NCI-H1105 treated with DMSO at 0.1 percent for 48 hours (cell line): ENCODE measurements at regions not wholly inside any gene's neighbourhood (a gene's known extent, or its start where the extent isn't known, plus 50 kb on each side); places are given as distances from the start of the nearest gene placed in this dataset.

Experiments used
- DNase-seq: peaks from one replicate; lab custom pipeline; 2025; lab: John Stamatoyannopoulos, UW

- DNase-seq, result no peak
Observed at GRCh38 chr4:35063031-35063570, 1181.2 kb downstream of the ARAP2 start.

GRCh38 chr4:35066406-35066805 is 1177.9 kb downstream of the ARAP2 start:
- DNase-seq, result no peak

GRCh38 chr4:35080799-35081198 is 1163.5 kb downstream of the ARAP2 start:
- no peak for DNase-seq

GRCh38 chr4:35087218-35087617 is 1157.1 kb downstream of the ARAP2 start:
- DNase-seq, result peak; percentile 73

GRCh38 chr4:35100932-35101331 is 1143.4 kb downstream of the ARAP2 start:
- no peak for DNase-seq

- DNase-seq, result no peak
Observed at GRCh38 chr4:35102066-35102465, 1142.2 kb downstream of the ARAP2 start.

- DNase-seq, result peak; percentile 87
Observed at GRCh38 chr4:35105486-35105885, 1138.8 kb downstream of the ARAP2 start.

- DNase-seq, result no peak
Observed at GRCh38 chr4:35106091-35106734, 1138.1 kb downstream of the ARAP2 start.

- no peak for DNase-seq
Observed at GRCh38 chr4:35124106-35124505, 1120.2 kb downstream of the ARAP2 start.

GRCh38 chr4:35125995-35126712 is 1118.2 kb downstream of the ARAP2 start:
- DNase-seq, result peak; percentile 76

GRCh38 chr4:35138449-35138848 is 1105.9 kb downstream of the ARAP2 start:
- DNase-seq, result no peak

- no peak for DNase-seq
Observed at GRCh38 chr4:35147761-35148160, 1096.6 kb downstream of the ARAP2 start.

GRCh38 chr4:35151816-35152572 is 1092.3 kb downstream of the ARAP2 start:
- no peak for DNase-seq

- DNase-seq, result no peak
Observed at GRCh38 chr4:35163168-35163567, 1081.1 kb downstream of the ARAP2 start.

GRCh38 chr4:35164063-35164462 is 1080.3 kb downstream of the ARAP2 start:
- DNase-seq, result no peak

- no peak for DNase-seq
Observed at GRCh38 chr4:35166466-35166865, 1077.8 kb downstream of the ARAP2 start.

GRCh38 chr4:35167385-35167784 is 1076.9 kb downstream of the ARAP2 start:
- DNase-seq, result no peak

- no peak for DNase-seq
Observed at GRCh38 chr4:35175487-35175886, 1068.8 kb downstream of the ARAP2 start.

GRCh38 chr4:35175894-35176293 is 1068.4 kb downstream of the ARAP2 start:
- DNase-seq, result peak; percentile 13

- no peak for DNase-seq
Observed at GRCh38 chr4:35182451-35182850, 1061.9 kb downstream of the ARAP2 start.

- no peak for DNase-seq
Observed at GRCh38 chr4:35189988-35190613, 1054.2 kb downstream of the ARAP2 start.

GRCh38 chr4:35201403-35201802 is 1042.9 kb downstream of the ARAP2 start:
- DNase-seq, result no peak
